ENCODE measurements at regions not wholly inside any gene's neighbourhood (a gene's known extent, or its start where the extent isn't known, plus 50 kb on each side); places are given as distances from the start of the nearest gene placed in this dataset.

- H3K9me3 ChIP-seq (ENCODE audit: control insufficient read depth, insufficient read depth, low read length), result no peaks in the 10 kb centered on the region
- H3K4me1 ChIP-seq (ENCODE audit: insufficient read depth, low read length), result no peaks in the 10 kb centered on the region
- H3K9ac ChIP-seq (ENCODE audit: low read depth, low read length), result no peak overlapping the region
- no peaks in the 10 kb centered on the region for H3K36me3 ChIP-seq (ENCODE audit: insufficient read depth, low read length)
Measured at GRCh38 chr11:80338231-80338630, 897.4 kb upstream of the TENM4 start.

DNA sequence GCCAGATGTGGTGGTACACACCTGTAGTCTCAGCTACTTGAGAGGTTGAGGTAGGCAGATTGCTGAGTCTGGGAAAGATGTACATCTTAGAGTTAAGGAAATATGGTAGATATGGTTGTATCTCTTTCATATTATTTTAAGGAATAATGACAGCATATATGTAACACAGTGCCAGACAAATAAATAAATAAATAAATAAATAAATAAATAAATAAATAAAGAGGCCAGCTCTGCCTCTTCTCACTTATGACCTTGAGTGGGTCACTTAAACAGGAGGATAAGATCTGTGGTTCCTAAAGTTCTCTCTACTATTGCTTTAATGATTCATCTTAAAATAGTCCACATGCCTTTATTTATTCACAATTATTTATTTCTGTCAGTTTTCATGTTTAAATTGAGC lies 890.9 kb upstream of the TENM4 start:
- H3K4me1 ChIP-seq (ENCODE audit: insufficient read depth, low read length), result peaks cover 13% of the 10 kb centered on the region
- no peaks in the 10 kb centered on the region for H3K9me3 ChIP-seq (ENCODE audit: control insufficient read depth, insufficient read depth, low read length)
- no peaks in the 10 kb centered on the region for H3K36me3 ChIP-seq (ENCODE audit: insufficient read depth, low read length)
- no peak overlapping the region for H3K9ac ChIP-seq (ENCODE audit: low read depth, low read length)

- no peaks in the 10 kb centered on the region for H3K36me3 ChIP-seq (ENCODE audit: insufficient read depth, low read length)
- H3K9me3 ChIP-seq (ENCODE audit: control insufficient read depth, insufficient read depth, low read length), result no peaks in the 10 kb centered on the region
- peaks cover 13% of the 10 kb centered on the region for H3K4me1 ChIP-seq (ENCODE audit: insufficient read depth, low read length)
- H3K9ac ChIP-seq (ENCODE audit: low read depth, low read length), result no peak overlapping the region
Measured at GRCh38 chr11:80330264-80330663, 889.4 kb upstream of the TENM4 start.

- H3K4me1 ChIP-seq (ENCODE audit: insufficient read depth, low read length), result peaks cover 13% of the 10 kb centered on the region
Measured at GRCh38 chr11:80328774-80329173, 887.9 kb upstream of the TENM4 start.

GRCh38 chr11:80327956-80328614 lies 887.3 kb upstream of the TENM4 start:
- no peak overlapping the region for H3K9ac ChIP-seq (ENCODE audit: low read depth, low read length)
- no peaks in the 10 kb centered on the region for H3K36me3 ChIP-seq (ENCODE audit: insufficient read depth, low read length)
- H3K9me3 ChIP-seq (ENCODE audit: control insufficient read depth, insufficient read depth, low read length), result no peaks in the 10 kb centered on the region
- H3K4me1 ChIP-seq (ENCODE audit: insufficient read depth, low read length), result peaks cover 13% of the 10 kb centered on the region

More at GRCh38 chr11:80328774-80329173, 887.9 kb upstream of the TENM4 start:
- H3K9ac ChIP-seq (ENCODE audit: low read depth, low read length), result no peak overlapping the region
- no peaks in the 10 kb centered on the region for H3K36me3 ChIP-seq (ENCODE audit: insufficient read depth, low read length)
- no peaks in the 10 kb centered on the region for H3K9me3 ChIP-seq (ENCODE audit: control insufficient read depth, insufficient read depth, low read length)

- no peaks in the 10 kb centered on the region for H3K9me3 ChIP-seq (ENCODE audit: control insufficient read depth, insufficient read depth, low read length)
Measured at GRCh38 chr11:80321786-80322185, 881.0 kb upstream of the TENM4 start.

GRCh38 chr11:80320765-80321164 lies 879.9 kb upstream of the TENM4 start:
- H3K4me1 ChIP-seq (ENCODE audit: insufficient read depth, low read length), result peaks cover 8% of the 10 kb centered on the region; the same call in 1 of the 2 replicates
- no peak overlapping the region for H3K9ac ChIP-seq (ENCODE audit: low read depth, low read length)
- H3K9me3 ChIP-seq (ENCODE audit: control insufficient read depth, insufficient read depth, low read length), result no peaks in the 10 kb centered on the region
- H3K36me3 ChIP-seq (ENCODE audit: insufficient read depth, low read length), result no peaks in the 10 kb centered on the region

More at GRCh38 chr11:80321786-80322185, 881.0 kb upstream of the TENM4 start:
- Histone ChIP-seq H3K9ac (ENCODE audit: low read depth, low read length) (no peak overlapping the region), H3K36me3 (ENCODE audit: insufficient read depth, low read length) (no peaks in the 10 kb centered on the region), H3K4me1 (ENCODE audit: insufficient read depth, low read length) (peaks cover 8% of the 10 kb centered on the region; the same call in 1 of the 2 replicates)

GRCh38 chr11:80320226-80320625 lies 879.4 kb upstream of the TENM4 start:
- no peaks in the 10 kb centered on the region for H3K36me3 ChIP-seq (ENCODE audit: insufficient read depth, low read length)
- H3K9ac ChIP-seq (ENCODE audit: low read depth, low read length), result no peak overlapping the region
- H3K4me1 ChIP-seq (ENCODE audit: insufficient read depth, low read length), result peaks cover 8% of the 10 kb centered on the region; the same call in 1 of the 2 replicates
- H3K9me3 ChIP-seq (ENCODE audit: control insufficient read depth, insufficient read depth, low read length), result no peaks in the 10 kb centered on the region

DNA sequence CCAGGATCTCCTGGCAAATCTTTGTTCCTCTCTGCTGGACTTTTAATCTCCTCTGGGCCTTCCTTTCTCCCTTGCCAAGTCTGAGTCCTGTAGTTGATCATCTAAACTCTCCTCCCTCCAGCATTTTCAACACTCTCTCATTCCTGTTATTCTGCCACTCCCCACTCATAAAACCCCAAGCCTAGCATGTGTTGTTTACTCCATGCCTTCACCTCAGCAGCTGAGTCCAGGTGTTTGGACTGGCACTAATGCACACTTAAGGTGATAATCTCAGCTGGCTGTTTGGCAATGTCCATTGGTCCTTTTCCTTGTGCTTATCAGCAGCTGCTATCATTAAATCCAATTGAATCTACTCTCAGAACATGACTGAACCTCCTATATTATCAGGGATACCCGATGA lies 876.8 kb upstream of the TENM4 start:
- no peaks in the 10 kb centered on the region for H3K36me3 ChIP-seq (ENCODE audit: insufficient read depth, low read length)
- H3K9me3 ChIP-seq (ENCODE audit: control insufficient read depth, insufficient read depth, low read length), result no peaks in the 10 kb centered on the region
- no peak overlapping the region for H3K9ac ChIP-seq (ENCODE audit: low read depth, low read length)
- peaks cover 8% of the 10 kb centered on the region; the same call in 1 of the 2 replicates for H3K4me1 ChIP-seq (ENCODE audit: insufficient read depth, low read length)

DNA sequence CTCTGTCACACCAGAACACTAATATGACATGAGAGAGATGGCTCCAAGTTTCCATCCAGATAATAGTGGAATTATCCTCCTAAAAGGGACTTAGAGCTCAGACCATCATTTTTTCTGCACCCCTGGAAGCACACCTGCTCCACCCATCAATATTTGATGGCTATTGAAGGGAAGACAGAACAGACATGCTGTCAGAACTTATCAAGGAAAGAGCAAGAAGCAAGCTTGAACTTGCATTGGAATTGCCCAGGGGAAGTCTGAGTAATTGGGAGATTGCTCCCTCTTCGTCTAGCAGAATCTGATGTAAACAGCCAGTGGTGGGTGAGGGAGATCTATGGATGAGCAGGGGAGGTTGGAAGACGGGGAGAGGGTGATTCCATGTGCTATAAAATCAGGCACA lies 874.4 kb upstream of the TENM4 start:
- H3K9me3 ChIP-seq (ENCODE audit: control insufficient read depth, insufficient read depth, low read length), result no peaks in the 10 kb centered on the region
- no peaks in the 10 kb centered on the region for H3K36me3 ChIP-seq (ENCODE audit: insufficient read depth, low read length)
- H3K9ac ChIP-seq (ENCODE audit: low read depth, low read length), result no peak overlapping the region
- H3K4me1 ChIP-seq (ENCODE audit: insufficient read depth, low read length), result peaks cover 8% of the 10 kb centered on the region; the same call in 1 of the 2 replicates

DNA sequence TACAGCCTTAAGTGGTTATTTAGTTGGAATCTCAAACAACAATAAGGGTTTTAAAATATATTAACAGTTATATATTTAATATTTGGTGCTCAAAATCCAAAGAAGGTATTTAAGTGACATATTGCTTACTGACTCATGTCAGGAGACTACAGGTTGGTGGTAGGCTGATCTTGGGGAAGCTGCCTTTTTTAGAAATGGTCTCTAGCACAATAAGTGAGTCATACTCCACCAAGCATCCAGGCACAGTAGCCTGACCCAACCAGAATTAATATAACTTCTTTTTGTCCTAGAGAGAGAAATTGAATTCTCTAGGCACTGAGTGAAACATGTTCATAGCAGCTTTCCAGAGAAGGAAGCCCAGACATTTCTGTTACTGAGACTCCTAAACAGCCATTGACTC lies 868.5 kb upstream of the TENM4 start:
- Histone ChIP-seq H3K4me1 (ENCODE audit: insufficient read depth, low read length) (no peaks in the 10 kb centered on the region), H3K9me3 (ENCODE audit: control insufficient read depth, insufficient read depth, low read length) (peaks cover 4% of the 10 kb centered on the region; the same call in 1 of the 2 replicates), H3K36me3 (ENCODE audit: insufficient read depth, low read length) (no peaks in the 10 kb centered on the region), H3K9ac (ENCODE audit: low read depth, low read length) (no peak overlapping the region)

DNA sequence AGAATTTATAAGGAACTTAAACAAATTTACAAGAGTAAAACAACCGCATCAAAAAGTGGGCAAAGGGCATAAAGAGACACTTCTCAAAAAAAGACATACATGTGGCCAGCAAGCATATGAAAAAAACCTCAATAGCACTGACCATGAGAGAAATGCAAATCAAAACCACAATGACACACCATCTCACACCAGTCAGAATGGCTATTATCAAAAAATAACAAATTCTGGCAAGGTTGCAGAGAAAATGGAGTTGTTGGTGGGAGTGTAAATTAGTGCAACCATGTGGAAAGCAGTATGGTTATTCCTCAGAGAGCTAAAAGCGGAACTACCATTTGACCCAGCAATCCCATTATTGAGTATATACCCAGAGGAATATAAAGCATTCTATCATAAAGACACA lies 866.8 kb upstream of the TENM4 start:
- no peaks in the 10 kb centered on the region for H3K4me1 ChIP-seq (ENCODE audit: insufficient read depth, low read length)
- no peaks in the 10 kb centered on the region for H3K36me3 ChIP-seq (ENCODE audit: insufficient read depth, low read length)
- peaks cover 14% of the 10 kb centered on the region for H3K9me3 ChIP-seq (ENCODE audit: control insufficient read depth, insufficient read depth, low read length)
- no peak overlapping the region for H3K9ac ChIP-seq (ENCODE audit: low read depth, low read length)

- Histone ChIP-seq H3K4me1 (ENCODE audit: insufficient read depth, low read length) (no peaks in the 10 kb centered on the region), H3K9ac (ENCODE audit: low read depth, low read length) (no peak overlapping the region), H3K9me3 (ENCODE audit: control insufficient read depth, insufficient read depth, low read length) (no peaks in the 10 kb centered on the region), H3K36me3 (ENCODE audit: insufficient read depth, low read length) (no peaks in the 10 kb centered on the region)
Measured at GRCh38 chr11:80297858-80298632, 857.2 kb upstream of the TENM4 start.

- Histone ChIP-seq H3K9me3 (ENCODE audit: control insufficient read depth, insufficient read depth, low read length) (no peaks in the 10 kb centered on the region), H3K4me1 (ENCODE audit: insufficient read depth, low read length) (no peaks in the 10 kb centered on the region), H3K9ac (ENCODE audit: low read depth, low read length) (no peak overlapping the region), H3K36me3 (ENCODE audit: insufficient read depth, low read length) (no peaks in the 10 kb centered on the region)
Measured at GRCh38 chr11:80293293-80293692, 852.5 kb upstream of the TENM4 start.

Measured in ES-I3 (cell line).